Heart left ventricle (tissue), 13 donors: ENCODE measurements at regions not wholly inside any gene's neighbourhood (a gene's known extent, or its start where the extent isn't known, plus 50 kb on each side); places are given as distances from the start of the nearest gene placed in this dataset.

Experiments used
- CTCF ChIP-seq, 12 donors: fragments of 200-600 bp; sonication (generic) in 4 of 12; IDR thresholded peaks; one replicate each; pipeline versions ENCODE4 v1.5.0 to v1.8.0; 2018 to 2022; ENCODE audit warnings: antibody characterized with exemption in 12 of 12, mild to moderate bottlenecking in 5 of 12
- POLR2A ChIP-seq, 2 donors: fragments of 450-650 bp; IDR thresholded peaks; one replicate each; pipeline ENCODE4 v1.6.1; 2017; ENCODE audit warnings: antibody characterized with exemption in 2 of 2, mild to moderate bottlenecking in 2 of 2, moderate library complexity in 2 of 2
- donor health status: ischemic (EF 13 %, LVEDD 7.1; RV severe dilation, severe dysfunction).
- donor health status: DM: no; HTN: yes; CAD: no.
- donor health status: DM: no; HTN: no; CAD: no.
- donor health status: ischemic (EF 25% LVEDD 6.9; RV normal size, moderate dysfunction).
- donor health status: ischemic (EF 25% LVEDD 5.7; RV mildly dilated, moderate dysfunction).
- donor health status: ischemic (EF 35%, LVEDD 5.7; RV mildly dilated, moderate dysfunction).
- donor health status: nonischemic (EF 11% LVEDD 7.7; RV severe dilation, severe dysfunction).
- donor health status: DM: yes; HTN: yes; CAD: no.
- donor health status: PGD.
- donor health status: ischemic (EF 29% LVEDD 5.4; RV normal size, mild dysfunction).
- donor health status: nonischemic (EF 23%, LVEDD 6.1; RV moderate dilation, normal function).

- no peak for TF ChIP-seq CTCF (IDR thresholded peaks at IDR 0.05)
- no peak for TF ChIP-seq POLR2A (IDR thresholded peaks at IDR 0.05)
Measured at GRCh38 chrX:44061968-44062614, 88.9 kb upstream of the NDP start.
